ENCODE measurements at regions not wholly inside any gene's neighbourhood (a gene's known extent, or its start where the extent isn't known, plus 50 kb on each side); places are given as distances from the start of the nearest gene placed in this dataset.

DNA sequence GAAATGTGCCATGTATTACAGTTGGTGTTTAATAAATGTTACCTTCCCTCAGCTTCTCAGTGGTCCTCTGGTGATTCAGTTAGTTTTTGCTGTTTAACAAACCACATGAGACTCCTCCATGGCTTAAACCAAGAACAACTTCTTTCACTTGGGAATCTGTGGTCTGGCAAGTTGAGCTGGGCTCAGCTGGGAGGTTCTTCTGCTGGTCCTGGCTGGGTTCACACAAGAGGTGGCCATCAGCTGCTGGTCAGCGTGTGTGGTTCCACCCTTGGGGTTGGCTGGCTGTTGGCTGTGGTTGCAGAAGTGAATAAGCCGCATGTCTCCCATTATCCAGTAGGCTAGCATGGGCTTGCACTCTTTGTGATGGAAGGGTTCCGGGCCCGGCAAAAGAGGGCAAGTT, 160.5 kb downstream of the MIAT start:
- TF ChIP-seq, protein P1, sequence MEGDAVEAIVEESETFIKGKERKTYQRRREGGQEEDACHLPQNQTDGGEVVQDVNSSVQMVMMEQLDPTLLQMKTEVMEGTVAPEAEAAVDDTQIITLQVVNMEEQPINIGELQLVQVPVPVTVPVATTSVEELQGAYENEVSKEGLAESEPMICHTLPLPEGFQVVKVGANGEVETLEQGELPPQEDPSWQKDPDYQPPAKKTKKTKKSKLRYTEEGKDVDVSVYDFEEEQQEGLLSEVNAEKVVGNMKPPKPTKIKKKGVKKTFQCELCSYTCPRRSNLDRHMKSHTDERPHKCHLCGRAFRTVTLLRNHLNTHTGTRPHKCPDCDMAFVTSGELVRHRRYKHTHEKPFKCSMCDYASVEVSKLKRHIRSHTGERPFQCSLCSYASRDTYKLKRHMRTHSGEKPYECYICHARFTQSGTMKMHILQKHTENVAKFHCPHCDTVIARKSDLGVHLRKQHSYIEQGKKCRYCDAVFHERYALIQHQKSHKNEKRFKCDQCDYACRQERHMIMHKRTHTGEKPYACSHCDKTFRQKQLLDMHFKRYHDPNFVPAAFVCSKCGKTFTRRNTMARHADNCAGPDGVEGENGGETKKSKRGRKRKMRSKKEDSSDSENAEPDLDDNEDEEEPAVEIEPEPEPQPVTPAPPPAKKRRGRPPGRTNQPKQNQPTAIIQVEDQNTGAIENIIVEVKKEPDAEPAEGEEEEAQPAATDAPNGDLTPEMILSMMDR (IDR thresholded peaks at IDR 0.05), result no peak
- TF ChIP-seq POLR2A (IDR thresholded peaks at IDR 0.05), result no peak
- TF ChIP-seq POLR2AphosphoS5 (IDR thresholded peaks at IDR 0.05), result no peak
- no peak for TF ChIP-seq EP300 (IDR thresholded peaks at IDR 0.05)

All from suprapubic skin (tissue), 4 donors.